SJSA1 (cell line): ENCODE measurements at regions not wholly inside any gene's neighbourhood (a gene's known extent, or its start where the extent isn't known, plus 50 kb on each side); places are given as distances from the start of the nearest gene placed in this dataset.

Source experiments
- DNase-seq, 2 experiments: peaks; one replicate each; pipeline ENCODE4 v3.0.0-alpha.2; 2015 to 2020; ENCODE audit warnings: low spot score in 2 of 2, low read depth in 1 of 2
- H3K27ac ChIP-seq: fragments of 250-450 bp; sonication (Bioruptor Pico); 2 replicates; pipeline ENCODE4 v1.5.1; 2020; ENCODE audit warnings: mild to moderate bottlenecking, moderate library complexity
- H3K27me3 ChIP-seq: fragments of 250-450 bp; sonication (Bioruptor Pico); replicated peaks from 2 replicates; pipeline ENCODE4 v1.5.1; 2020; ENCODE audit warnings: mild to moderate bottlenecking, moderate library complexity
- H3K36me3 ChIP-seq: fragments of 250-450 bp; sonication (Bioruptor Pico); 2 replicates; pipeline ENCODE4 v1.5.1; 2020; ENCODE audit warnings: mild to moderate bottlenecking
- H3K4me1 ChIP-seq: fragments of 250-450 bp; sonication (Bioruptor Pico); replicated peaks from 2 replicates; pipeline ENCODE4 v1.6.1; 2021; ENCODE audit warnings: mild to moderate bottlenecking
- H3K4me3 ChIP-seq: fragments of 250-450 bp; sonication (Bioruptor Pico); 2 replicates; pipeline ENCODE4 v1.5.1; 2020; ENCODE audit warnings: mild to moderate bottlenecking
- H3K9me3 ChIP-seq: fragments of 250-450 bp; sonication (Bioruptor Pico); replicated peaks from 2 replicates; pipeline ENCODE4 v1.5.1; 2020; ENCODE audit warnings: mild to moderate bottlenecking

- no peak overlapping the region for H3K4me3 ChIP-seq
- no peaks in the 10 kb centered on the region for H3K4me1 ChIP-seq
- H3K27ac ChIP-seq = no peak overlapping the region
- DNase-seq = no peak
- H3K27me3 ChIP-seq = no peaks in the 10 kb centered on the region
- no peaks in the 10 kb centered on the region for H3K36me3 ChIP-seq
- H3K9me3 ChIP-seq = no peaks in the 10 kb centered on the region
Measured at GRCh38 chr2:16177671-16178180, 237.4 kb downstream of the MYCN start.

DNA sequence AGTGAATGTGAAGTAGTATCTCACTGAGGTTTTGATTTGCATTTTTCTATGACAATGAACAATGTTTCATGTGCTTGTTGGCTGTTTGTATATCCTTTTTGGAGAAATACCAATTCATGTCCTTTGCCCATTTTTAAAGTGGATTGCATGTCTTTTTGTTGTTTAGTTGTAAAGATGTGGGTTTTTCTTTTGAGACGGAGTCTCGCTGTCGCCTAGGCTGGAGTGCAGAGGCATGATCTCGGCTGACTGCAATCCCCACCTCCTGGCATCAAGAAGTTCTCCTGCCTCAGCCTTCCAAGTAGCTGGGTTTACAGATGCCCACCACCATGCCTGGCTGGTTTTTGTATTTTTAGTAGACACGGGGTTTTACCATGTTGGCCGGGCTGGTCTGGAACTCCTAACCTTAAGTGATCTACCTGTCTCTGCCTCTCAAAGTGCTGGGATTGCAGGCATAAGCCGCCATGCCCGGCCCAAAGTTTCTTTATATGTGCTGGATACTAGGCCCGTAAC lies 236.7 kb downstream of the MYCN start:
- no peak for DNase-seq
- no peaks in the 10 kb centered on the region for H3K27me3 ChIP-seq

GRCh38 chr2:16175247-16175825 lies 235.0 kb downstream of the MYCN start:
- H3K4me3 ChIP-seq = no peak overlapping the region
- H3K36me3 ChIP-seq = no peaks in the 10 kb centered on the region
- H3K27ac ChIP-seq = no peak overlapping the region
- no peaks in the 10 kb centered on the region for H3K27me3 ChIP-seq
- no peaks in the 10 kb centered on the region for H3K9me3 ChIP-seq
- DNase-seq = no peak
- no peaks in the 10 kb centered on the region for H3K4me1 ChIP-seq

More for the DNA sequence above, 236.7 kb downstream of the MYCN start:
- Histone ChIP-seq H3K36me3 (no peaks in the 10 kb centered on the region), H3K9me3 (no peaks in the 10 kb centered on the region), H3K27ac (no peak overlapping the region), H3K4me1 (no peaks in the 10 kb centered on the region), H3K4me3 (no peak overlapping the region)

GRCh38 chr2:16174693-16175045 lies 234.3 kb downstream of the MYCN start:
- Histone ChIP-seq H3K4me3 (no peak overlapping the region), H3K27ac (no peak overlapping the region), H3K27me3 (no peaks in the 10 kb centered on the region), H3K4me1 (no peaks in the 10 kb centered on the region), H3K9me3 (no peaks in the 10 kb centered on the region), H3K36me3 (no peaks in the 10 kb centered on the region)
- no peak for DNase-seq

- Histone ChIP-seq H3K27ac (no peak overlapping the region), H3K4me3 (no peak overlapping the region), H3K4me1 (no peaks in the 10 kb centered on the region), H3K27me3 (no peaks in the 10 kb centered on the region), H3K36me3 (no peaks in the 10 kb centered on the region), H3K9me3 (no peaks in the 10 kb centered on the region)
- no peak for DNase-seq
Measured at GRCh38 chr2:16173893-16174692, 233.7 kb downstream of the MYCN start.

GRCh38 chr2:16172324-16173175 lies 232.2 kb downstream of the MYCN start:
- no peaks in the 10 kb centered on the region for H3K4me1 ChIP-seq
- DNase-seq = no peak
- no peak overlapping the region for H3K27ac ChIP-seq
- H3K27me3 ChIP-seq = no peaks in the 10 kb centered on the region
- H3K9me3 ChIP-seq = no peaks in the 10 kb centered on the region
- H3K36me3 ChIP-seq = no peaks in the 10 kb centered on the region
- no peak overlapping the region for H3K4me3 ChIP-seq

- Histone ChIP-seq H3K4me1 (no peaks in the 10 kb centered on the region), H3K9me3 (no peaks in the 10 kb centered on the region)
Measured at GRCh38 chr2:16171425-16171920, 231.1 kb downstream of the MYCN start.

GRCh38 chr2:16170675-16171424 lies 230.5 kb downstream of the MYCN start:
- Histone ChIP-seq H3K4me3 (no peak overlapping the region), H3K27ac (no peak overlapping the region), H3K27me3 (no peaks in the 10 kb centered on the region), H3K4me1 (no peaks in the 10 kb centered on the region), H3K9me3 (no peaks in the 10 kb centered on the region), H3K36me3 (no peaks in the 10 kb centered on the region)
- DNase-seq = no peak

More at GRCh38 chr2:16171425-16171920, 231.1 kb downstream of the MYCN start:
- no peak overlapping the region for H3K4me3 ChIP-seq
- H3K27me3 ChIP-seq = no peaks in the 10 kb centered on the region
- no peak overlapping the region for H3K27ac ChIP-seq
- no peaks in the 10 kb centered on the region for H3K36me3 ChIP-seq
- no peak for DNase-seq

DNA sequence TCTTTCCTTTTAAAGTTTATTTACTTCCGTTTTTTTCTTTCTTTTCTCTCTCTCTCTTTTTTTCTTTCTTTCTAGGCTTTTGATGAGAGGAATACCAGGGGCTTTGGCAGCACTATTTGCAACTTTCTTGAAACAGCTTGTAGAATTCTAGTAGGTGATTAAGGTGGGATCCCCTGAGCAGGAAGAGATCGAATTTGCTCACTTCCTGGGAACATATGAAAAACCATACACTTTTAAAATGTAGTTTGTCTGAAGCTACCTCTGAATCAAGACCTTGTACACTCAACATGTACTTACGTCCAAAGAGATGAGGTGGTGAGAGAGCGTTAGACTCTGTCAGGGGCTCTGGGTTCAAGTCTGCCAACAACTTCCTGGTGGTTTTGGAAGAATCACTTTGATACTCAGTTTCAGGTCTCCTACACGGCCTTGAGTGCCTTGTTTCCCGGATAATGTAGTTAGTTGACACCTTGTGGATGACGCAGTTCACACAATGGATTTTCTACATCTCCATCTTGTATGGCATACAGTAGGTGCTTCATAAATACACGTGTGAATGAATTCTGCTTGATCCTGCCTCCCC lies 229.1 kb downstream of the MYCN start:
- no peak for DNase-seq
- no peaks in the 10 kb centered on the region for H3K27me3 ChIP-seq
- H3K9me3 ChIP-seq = no peaks in the 10 kb centered on the region
- no peak overlapping the region for H3K4me3 ChIP-seq
- no peak overlapping the region for H3K27ac ChIP-seq
- H3K36me3 ChIP-seq = no peaks in the 10 kb centered on the region
- H3K4me1 ChIP-seq = no peaks in the 10 kb centered on the region

GRCh38 chr2:16168506-16169264 lies 228.3 kb downstream of the MYCN start:
- H3K4me1 ChIP-seq = no peaks in the 10 kb centered on the region
- no peaks in the 10 kb centered on the region for H3K27me3 ChIP-seq
- H3K4me3 ChIP-seq = no peak overlapping the region
- peak in 1 of 2 experiments; percentile 16 for DNase-seq
- H3K9me3 ChIP-seq = no peaks in the 10 kb centered on the region
- H3K27ac ChIP-seq = no peak overlapping the region
- H3K36me3 ChIP-seq = no peaks in the 10 kb centered on the region

DNA sequence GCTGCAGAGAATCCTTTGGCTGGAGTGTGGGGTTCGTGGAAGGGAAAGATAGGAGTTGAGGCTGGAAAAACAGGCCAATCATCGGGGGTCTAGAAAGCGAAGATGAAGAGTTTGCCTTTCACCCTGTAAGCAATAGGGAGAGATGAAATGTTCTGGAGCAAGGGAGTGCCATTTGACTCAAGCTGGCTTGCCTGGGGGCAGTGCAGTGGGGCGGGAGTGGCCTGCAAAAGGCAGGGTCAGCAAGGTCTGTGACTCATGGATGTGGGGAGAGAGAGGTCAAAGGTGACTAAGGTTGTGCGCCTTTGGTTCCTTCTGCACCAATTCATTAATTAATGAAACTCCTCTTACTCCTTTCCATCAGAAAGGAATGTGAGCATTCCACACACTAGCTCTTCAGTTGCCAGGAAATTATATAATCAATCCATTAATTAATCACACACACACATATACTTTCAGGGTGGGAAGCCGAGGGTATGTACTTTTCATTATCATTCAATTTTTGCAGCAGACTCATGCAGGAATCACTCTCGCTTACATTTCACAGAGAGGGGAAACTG lies 227.6 kb downstream of the MYCN start:
- H3K4me1 ChIP-seq = no peaks in the 10 kb centered on the region
- peak in 1 of 2 experiments; percentile 7 for DNase-seq
- H3K27me3 ChIP-seq = no peaks in the 10 kb centered on the region
- no peaks in the 10 kb centered on the region for H3K36me3 ChIP-seq
- no peak overlapping the region for H3K4me3 ChIP-seq
- H3K27ac ChIP-seq = no peak overlapping the region
- no peaks in the 10 kb centered on the region for H3K9me3 ChIP-seq

- Histone ChIP-seq H3K4me1 (no peaks in the 10 kb centered on the region), H3K4me3 (no peak overlapping the region), H3K27me3 (no peaks in the 10 kb centered on the region), H3K9me3 (no peaks in the 10 kb centered on the region), H3K36me3 (no peaks in the 10 kb centered on the region), H3K27ac (no peak overlapping the region)
- DNase-seq = peak in 1 of 2 experiments; percentile 19
Measured at GRCh38 chr2:16167451-16167861, 227.1 kb downstream of the MYCN start.
